Mammary epithelial cell (primary cell): ENCODE measurements at regions not wholly inside any gene's neighbourhood (a gene's known extent, or its start where the extent isn't known, plus 50 kb on each side); places are given as distances from the start of the nearest gene placed in this dataset.

ENCODE experiments used
- EZH2 ChIP-seq: IDR thresholded peaks from 2 replicates; pipeline ENCODE4 v1.6.1; 2012; ENCODE audit warnings: low read length, inconsistent platforms, borderline replicate concordance
- TF ChIP-seq, protein P1 (sequence below), 2 donors: IDR thresholded peaks in 1 of 2; conservative IDR thresholded peaks in 1 of 2; 2 replicates each; pipeline ENCODE4 v1.5.1; 2011 to 2012; ENCODE audit warnings: inconsistent platforms in 2 of 2, low read length in 2 of 2, mild to moderate bottlenecking in 2 of 2, control low read depth in 1 of 2, low read depth in 1 of 2; ENCODE audit not compliant: insufficient read depth in 1 of 2; ENCODE audit errors: extremely low read depth in 1 of 2

DNA sequence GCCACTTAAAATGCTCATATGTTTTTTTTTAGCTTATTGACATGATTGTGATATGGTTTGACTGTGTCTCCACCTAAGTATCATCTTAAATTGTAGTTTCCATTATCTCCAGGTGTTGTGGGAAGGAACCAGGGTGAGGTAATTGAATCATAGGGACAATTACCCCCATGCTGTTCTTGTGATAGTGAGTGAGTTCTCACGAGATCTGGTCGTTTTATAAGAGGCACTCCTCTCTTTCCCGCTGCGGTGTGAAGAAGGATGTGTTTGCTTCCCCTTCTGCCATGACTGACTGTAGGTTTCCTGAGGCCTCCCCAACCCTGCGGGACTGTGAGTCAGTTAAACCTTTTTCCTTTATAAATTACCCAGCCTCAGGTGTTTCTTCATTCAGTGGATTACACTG is 80.5 kb upstream of the ETV1 start:
- TF ChIP-seq, protein P1, sequence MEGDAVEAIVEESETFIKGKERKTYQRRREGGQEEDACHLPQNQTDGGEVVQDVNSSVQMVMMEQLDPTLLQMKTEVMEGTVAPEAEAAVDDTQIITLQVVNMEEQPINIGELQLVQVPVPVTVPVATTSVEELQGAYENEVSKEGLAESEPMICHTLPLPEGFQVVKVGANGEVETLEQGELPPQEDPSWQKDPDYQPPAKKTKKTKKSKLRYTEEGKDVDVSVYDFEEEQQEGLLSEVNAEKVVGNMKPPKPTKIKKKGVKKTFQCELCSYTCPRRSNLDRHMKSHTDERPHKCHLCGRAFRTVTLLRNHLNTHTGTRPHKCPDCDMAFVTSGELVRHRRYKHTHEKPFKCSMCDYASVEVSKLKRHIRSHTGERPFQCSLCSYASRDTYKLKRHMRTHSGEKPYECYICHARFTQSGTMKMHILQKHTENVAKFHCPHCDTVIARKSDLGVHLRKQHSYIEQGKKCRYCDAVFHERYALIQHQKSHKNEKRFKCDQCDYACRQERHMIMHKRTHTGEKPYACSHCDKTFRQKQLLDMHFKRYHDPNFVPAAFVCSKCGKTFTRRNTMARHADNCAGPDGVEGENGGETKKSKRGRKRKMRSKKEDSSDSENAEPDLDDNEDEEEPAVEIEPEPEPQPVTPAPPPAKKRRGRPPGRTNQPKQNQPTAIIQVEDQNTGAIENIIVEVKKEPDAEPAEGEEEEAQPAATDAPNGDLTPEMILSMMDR (conservative IDR thresholded peaks at IDR 0.05 in 1 of 2, IDR thresholded peaks at IDR 0.05 in 1 of 2; ENCODE audit: extremely low read depth in 1 of 2, insufficient read depth in 1 of 2, low read depth in 1 of 2, low read length in 2 of 2): no peak
- no peak for TF ChIP-seq EZH2
